ENCODE measurements at regions not wholly inside any gene's neighbourhood (a gene's known extent, or its start where the extent isn't known, plus 50 kb on each side); places are given as distances from the start of the nearest gene placed in this dataset.

DNA sequence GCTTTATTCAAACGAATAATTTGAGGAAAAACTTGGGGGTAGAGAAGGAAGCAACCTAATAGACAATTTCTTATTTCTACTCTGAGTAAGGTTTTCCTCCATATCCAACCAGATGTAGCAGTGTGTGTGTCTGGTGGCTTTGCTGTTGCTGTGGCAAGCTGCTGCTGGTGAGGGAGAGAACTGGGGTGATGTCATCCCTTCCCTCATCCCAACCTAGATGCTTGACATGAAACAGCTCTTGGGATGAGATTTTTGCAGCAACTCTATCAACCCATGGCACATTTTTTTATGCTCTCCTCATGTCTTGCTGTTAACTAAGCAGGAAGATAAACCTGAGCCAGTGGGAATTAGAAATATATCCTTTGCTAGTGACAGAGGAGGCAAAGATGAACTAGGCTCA lies 135.8 kb downstream of the PCSK1 start (continued):
- TF ChIP-seq FOSL2 (IDR thresholded peaks at IDR 0.05; ENCODE audit: borderline replicate concordance, low read depth) (peak; percentile 4; the same call in 1 of the 2 replicates), NRF1 (IDR thresholded peaks at IDR 0.05; ENCODE audit: low read depth, low read length) (no peak), CHD2 (IDR thresholded peaks at IDR 0.05; ENCODE audit: low read length, partially characterized antibody) (no peak), TAF1 (IDR thresholded peaks at IDR 0.05; ENCODE audit: borderline replicate concordance, low read depth, low read length) (no peak), RXRA (IDR thresholded peaks at IDR 0.05; ENCODE audit: borderline replicate concordance, low read depth) (0 out of 2 replicates have a peak, but pooled peaks have one; percentile 13), GATA2 (CRISPR knock-in tag; IDR thresholded peaks at IDR 0.05) (no peak), ELF1 (IDR thresholded peaks at IDR 0.05) (no peak), SMC3 (IDR thresholded peaks at IDR 0.05; ENCODE audit: low read depth, low read length) (0 out of 2 replicates have a peak, but pooled peaks have one; percentile 7), RAD21 (IDR thresholded peaks at IDR 0.05; ENCODE audit: low read length) (no peak), RCOR1 (IDR thresholded peaks at IDR 0.05; ENCODE audit: low read length) (no peak), FOXM1 (IDR thresholded peaks at IDR 0.05; ENCODE audit: low read depth) (no peak), EZH2phosphoT487 (IDR thresholded peaks at IDR 0.05; ENCODE audit: borderline replicate concordance, low read depth) (no peak), NFIC (IDR thresholded peaks at IDR 0.05; ENCODE audit: borderline replicate concordance) (peak; percentile 6; the same call in 1 of the 2 replicates)
- TF ChIP-seq, protein P1, sequence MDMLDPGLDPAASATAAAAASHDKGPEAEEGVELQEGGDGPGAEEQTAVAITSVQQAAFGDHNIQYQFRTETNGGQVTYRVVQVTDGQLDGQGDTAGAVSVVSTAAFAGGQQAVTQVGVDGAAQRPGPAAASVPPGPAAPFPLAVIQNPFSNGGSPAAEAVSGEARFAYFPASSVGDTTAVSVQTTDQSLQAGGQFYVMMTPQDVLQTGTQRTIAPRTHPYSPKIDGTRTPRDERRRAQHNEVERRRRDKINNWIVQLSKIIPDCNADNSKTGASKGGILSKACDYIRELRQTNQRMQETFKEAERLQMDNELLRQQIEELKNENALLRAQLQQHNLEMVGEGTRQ (IDR thresholded peaks at IDR 0.05; ENCODE audit: borderline replicate concordance, low read depth, low read length) = no peak
- TF ChIP-seq, protein P2, sequence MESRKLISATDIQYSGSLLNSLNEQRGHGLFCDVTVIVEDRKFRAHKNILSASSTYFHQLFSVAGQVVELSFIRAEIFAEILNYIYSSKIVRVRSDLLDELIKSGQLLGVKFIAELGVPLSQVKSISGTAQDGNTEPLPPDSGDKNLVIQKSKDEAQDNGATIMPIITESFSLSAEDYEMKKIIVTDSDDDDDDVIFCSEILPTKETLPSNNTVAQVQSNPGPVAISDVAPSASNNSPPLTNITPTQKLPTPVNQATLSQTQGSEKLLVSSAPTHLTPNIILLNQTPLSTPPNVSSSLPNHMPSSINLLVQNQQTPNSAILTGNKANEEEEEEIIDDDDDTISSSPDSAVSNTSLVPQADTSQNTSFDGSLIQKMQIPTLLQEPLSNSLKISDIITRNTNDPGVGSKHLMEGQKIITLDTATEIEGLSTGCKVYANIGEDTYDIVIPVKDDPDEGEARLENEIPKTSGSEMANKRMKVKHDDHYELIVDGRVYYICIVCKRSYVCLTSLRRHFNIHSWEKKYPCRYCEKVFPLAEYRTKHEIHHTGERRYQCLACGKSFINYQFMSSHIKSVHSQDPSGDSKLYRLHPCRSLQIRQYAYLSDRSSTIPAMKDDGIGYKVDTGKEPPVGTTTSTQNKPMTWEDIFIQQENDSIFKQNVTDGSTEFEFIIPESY (IDR thresholded peaks at IDR 0.05; ENCODE audit: borderline replicate concordance, low read depth) = peak; percentile 21; the same call in 1 of the 2 replicates
- TF ChIP-seq, protein P3, sequence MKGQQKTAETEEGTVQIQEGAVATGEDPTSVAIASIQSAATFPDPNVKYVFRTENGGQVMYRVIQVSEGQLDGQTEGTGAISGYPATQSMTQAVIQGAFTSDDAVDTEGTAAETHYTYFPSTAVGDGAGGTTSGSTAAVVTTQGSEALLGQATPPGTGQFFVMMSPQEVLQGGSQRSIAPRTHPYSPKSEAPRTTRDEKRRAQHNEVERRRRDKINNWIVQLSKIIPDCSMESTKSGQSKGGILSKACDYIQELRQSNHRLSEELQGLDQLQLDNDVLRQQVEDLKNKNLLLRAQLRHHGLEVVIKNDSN (IDR thresholded peaks at IDR 0.05; ENCODE audit: borderline replicate concordance, low read depth) = no peak
- TF ChIP-seq, protein P4, sequence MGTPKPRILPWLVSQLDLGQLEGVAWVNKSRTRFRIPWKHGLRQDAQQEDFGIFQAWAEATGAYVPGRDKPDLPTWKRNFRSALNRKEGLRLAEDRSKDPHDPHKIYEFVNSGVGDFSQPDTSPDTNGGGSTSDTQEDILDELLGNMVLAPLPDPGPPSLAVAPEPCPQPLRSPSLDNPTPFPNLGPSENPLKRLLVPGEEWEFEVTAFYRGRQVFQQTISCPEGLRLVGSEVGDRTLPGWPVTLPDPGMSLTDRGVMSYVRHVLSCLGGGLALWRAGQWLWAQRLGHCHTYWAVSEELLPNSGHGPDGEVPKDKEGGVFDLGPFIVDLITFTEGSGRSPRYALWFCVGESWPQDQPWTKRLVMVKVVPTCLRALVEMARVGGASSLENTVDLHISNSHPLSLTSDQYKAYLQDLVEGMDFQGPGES (IDR thresholded peaks at IDR 0.05; ENCODE audit: low read depth, low read length) = no peak
- TF ChIP-seq, protein P5, sequence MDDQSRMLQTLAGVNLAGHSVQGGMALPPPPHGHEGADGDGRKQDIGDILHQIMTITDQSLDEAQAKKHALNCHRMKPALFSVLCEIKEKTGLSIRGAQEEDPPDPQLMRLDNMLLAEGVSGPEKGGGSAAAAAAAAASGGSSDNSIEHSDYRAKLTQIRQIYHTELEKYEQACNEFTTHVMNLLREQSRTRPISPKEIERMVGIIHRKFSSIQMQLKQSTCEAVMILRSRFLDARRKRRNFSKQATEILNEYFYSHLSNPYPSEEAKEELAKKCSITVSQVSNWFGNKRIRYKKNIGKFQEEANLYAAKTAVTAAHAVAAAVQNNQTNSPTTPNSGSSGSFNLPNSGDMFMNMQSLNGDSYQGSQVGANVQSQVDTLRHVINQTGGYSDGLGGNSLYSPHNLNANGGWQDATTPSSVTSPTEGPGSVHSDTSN (IDR thresholded peaks at IDR 0.05) = peak; percentile 73

All from SK-N-SH (cell line).